Thyroid gland (tissue), 4 donors: ENCODE measurements at regions not wholly inside any gene's neighbourhood (a gene's known extent, or its start where the extent isn't known, plus 50 kb on each side); places are given as distances from the start of the nearest gene placed in this dataset.
"Not testable (repeated sequence)": the region's sequence is repeated elsewhere in the genome, so short reads cannot be mapped to it uniquely, and the experiment has no call there.

ENCODE experiments used
- CTCF ChIP-seq, 6 experiments: fragments of 200-600 bp in 3 of 6; fragments of 450-650 bp in 3 of 6; sonication (generic) in 3 of 6; IDR thresholded peaks; one replicate each; pipeline ENCODE4 v1.5.1; 2016 to 2019; ENCODE audit warnings: antibody characterized with exemption in 6 of 6, mild to moderate bottlenecking in 2 of 6, inconsistent platforms in 1 of 6, moderate library complexity in 1 of 6
- POLR2A ChIP-seq, 2 donors: fragments of 450-650 bp; IDR thresholded peaks; one replicate each; pipeline ENCODE4 v1.6.1; 2017; ENCODE audit warnings: antibody characterized with exemption in 2 of 2, mild to moderate bottlenecking in 2 of 2, moderate library complexity in 1 of 2

DNA sequence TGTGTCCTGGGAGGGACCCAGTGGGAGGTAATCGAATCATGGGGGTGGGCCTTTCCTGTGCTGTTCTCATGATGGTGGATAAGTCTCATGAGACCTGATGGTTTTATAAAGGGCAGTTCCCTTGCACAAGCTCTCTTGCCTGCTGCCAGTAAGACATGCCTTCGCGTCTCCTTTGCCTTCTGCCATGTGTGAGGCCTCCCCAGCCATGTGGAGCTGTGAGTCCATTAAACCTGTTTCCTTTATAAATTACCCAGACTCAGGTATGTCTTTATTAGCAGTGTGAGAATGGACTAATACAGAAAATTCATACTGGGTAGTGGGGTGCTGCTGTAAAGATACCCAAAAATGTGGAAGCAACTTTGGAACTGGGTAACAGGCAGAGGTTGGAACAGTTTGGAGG lies 300.0 kb upstream of the ZFP42 start:
- TF ChIP-seq CTCF, POLR2A (IDR thresholded peaks at IDR 0.05): not testable (repeated sequence)
